ENCODE measurements at regions not wholly inside any gene's neighbourhood (a gene's known extent, or its start where the extent isn't known, plus 50 kb on each side); places are given as distances from the start of the nearest gene placed in this dataset.

DNA sequence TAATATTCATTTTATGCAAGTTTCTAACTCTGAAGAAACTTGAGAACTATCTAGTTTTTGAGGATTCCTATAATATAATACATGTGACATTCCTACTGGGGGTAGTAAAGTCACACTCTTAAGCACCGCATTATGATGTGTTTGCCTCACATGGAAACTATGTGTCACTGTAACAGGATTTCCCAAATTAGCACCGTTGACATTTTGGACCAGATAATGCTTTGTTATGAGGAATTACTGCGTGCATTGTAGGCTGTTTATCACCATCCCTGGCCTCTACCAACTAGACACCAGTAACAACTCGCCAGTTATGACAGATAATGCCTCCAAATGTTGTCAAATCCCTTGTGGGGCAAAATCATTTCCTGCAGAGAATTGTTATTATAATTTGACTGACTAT, 267.8 kb downstream of the RAP2B start:
- TF ChIP-seq CTCF (IDR thresholded peaks at IDR 0.05; ENCODE audit: borderline replicate concordance, extremely low read depth, low read length, poor library complexity, severe bottlenecking): no peak
- no peak for TF ChIP-seq EZH2 (IDR thresholded peaks at IDR 0.05; ENCODE audit: borderline replicate concordance, low read depth, low read length, severe bottlenecking)
